ENCODE measurements at regions not wholly inside any gene's neighbourhood (a gene's known extent, or its start where the extent isn't known, plus 50 kb on each side); places are given as distances from the start of the nearest gene placed in this dataset.
"Not testable (repeated sequence)": the region's sequence is repeated elsewhere in the genome, so short reads cannot be mapped to it uniquely, and the experiment has no call there.

DNA sequence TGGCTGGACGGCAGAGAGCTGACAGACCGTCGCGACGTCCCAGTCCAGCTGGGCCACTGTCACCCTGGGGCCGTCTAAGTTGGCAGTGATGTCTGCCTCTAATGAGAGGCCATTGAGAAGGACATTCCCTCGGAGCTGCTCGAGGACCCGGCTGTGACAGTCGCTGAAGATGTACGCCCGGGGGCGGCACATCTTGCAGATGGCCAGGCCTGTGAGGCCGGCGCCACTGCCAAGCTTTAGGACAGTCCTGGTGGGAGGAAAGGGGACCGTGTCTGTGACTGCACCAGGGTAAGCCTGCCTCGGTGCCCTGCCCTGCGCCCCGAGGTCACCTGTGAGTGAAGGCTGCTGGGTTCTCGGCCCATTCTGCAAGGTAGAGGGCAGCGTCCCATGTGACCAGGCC is 181.6 kb downstream of the ADRA2C start:
- TF ChIP-seq, protein P1, sequence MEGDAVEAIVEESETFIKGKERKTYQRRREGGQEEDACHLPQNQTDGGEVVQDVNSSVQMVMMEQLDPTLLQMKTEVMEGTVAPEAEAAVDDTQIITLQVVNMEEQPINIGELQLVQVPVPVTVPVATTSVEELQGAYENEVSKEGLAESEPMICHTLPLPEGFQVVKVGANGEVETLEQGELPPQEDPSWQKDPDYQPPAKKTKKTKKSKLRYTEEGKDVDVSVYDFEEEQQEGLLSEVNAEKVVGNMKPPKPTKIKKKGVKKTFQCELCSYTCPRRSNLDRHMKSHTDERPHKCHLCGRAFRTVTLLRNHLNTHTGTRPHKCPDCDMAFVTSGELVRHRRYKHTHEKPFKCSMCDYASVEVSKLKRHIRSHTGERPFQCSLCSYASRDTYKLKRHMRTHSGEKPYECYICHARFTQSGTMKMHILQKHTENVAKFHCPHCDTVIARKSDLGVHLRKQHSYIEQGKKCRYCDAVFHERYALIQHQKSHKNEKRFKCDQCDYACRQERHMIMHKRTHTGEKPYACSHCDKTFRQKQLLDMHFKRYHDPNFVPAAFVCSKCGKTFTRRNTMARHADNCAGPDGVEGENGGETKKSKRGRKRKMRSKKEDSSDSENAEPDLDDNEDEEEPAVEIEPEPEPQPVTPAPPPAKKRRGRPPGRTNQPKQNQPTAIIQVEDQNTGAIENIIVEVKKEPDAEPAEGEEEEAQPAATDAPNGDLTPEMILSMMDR (IDR thresholded peaks at IDR 0.05): not testable (repeated sequence)
- TF ChIP-seq POLR2A (IDR thresholded peaks at IDR 0.05): not testable (repeated sequence)
